ENCODE measurements at regions not wholly inside any gene's neighbourhood (a gene's known extent, or its start where the extent isn't known, plus 50 kb on each side); places are given as distances from the start of the nearest gene placed in this dataset.

DNA sequence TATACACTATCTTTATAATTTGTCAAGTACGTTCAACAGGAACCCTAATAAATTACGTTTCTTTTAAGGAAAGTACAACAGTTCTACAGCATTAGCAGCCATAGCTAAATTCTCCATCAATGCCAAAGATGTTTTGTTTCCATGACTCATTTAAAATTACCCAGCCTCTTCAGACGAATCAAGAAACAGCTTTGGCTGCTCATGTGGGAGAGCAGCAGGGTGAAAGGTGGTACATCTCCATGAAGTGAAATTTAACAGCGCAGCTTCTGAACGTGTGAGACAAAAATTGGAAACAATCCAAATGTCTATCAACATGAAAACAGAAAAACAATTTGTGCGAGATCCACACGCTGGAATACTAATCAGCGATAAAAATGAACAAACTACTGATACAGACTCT is 327.3 kb upstream of the CDH6 start (continued):
- TF ChIP-seq ZNF331 (CRISPR knock-in tag; IDR thresholded peaks at IDR 0.05; ENCODE audit: low read depth) (no peak), STAT1 (IDR thresholded peaks at IDR 0.05; ENCODE audit: unreplicated experiment) (no peak), NANOG (IDR thresholded peaks at IDR 0.05; ENCODE audit: borderline replicate concordance) (no peak), EZH2phosphoT487 (IDR thresholded peaks at IDR 0.05; ENCODE audit: unreplicated experiment) (no peak), CREB1 (CRISPR knock-in tag; IDR thresholded peaks at IDR 0.05; ENCODE audit: low read depth) (no peak)
- TF ChIP-seq, protein P1, sequence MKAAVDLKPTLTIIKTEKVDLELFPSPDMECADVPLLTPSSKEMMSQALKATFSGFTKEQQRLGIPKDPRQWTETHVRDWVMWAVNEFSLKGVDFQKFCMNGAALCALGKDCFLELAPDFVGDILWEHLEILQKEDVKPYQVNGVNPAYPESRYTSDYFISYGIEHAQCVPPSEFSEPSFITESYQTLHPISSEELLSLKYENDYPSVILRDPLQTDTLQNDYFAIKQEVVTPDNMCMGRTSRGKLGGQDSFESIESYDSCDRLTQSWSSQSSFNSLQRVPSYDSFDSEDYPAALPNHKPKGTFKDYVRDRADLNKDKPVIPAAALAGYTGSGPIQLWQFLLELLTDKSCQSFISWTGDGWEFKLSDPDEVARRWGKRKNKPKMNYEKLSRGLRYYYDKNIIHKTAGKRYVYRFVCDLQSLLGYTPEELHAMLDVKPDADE (IDR thresholded peaks at IDR 0.05), result no peak
- TF ChIP-seq, protein P2, sequence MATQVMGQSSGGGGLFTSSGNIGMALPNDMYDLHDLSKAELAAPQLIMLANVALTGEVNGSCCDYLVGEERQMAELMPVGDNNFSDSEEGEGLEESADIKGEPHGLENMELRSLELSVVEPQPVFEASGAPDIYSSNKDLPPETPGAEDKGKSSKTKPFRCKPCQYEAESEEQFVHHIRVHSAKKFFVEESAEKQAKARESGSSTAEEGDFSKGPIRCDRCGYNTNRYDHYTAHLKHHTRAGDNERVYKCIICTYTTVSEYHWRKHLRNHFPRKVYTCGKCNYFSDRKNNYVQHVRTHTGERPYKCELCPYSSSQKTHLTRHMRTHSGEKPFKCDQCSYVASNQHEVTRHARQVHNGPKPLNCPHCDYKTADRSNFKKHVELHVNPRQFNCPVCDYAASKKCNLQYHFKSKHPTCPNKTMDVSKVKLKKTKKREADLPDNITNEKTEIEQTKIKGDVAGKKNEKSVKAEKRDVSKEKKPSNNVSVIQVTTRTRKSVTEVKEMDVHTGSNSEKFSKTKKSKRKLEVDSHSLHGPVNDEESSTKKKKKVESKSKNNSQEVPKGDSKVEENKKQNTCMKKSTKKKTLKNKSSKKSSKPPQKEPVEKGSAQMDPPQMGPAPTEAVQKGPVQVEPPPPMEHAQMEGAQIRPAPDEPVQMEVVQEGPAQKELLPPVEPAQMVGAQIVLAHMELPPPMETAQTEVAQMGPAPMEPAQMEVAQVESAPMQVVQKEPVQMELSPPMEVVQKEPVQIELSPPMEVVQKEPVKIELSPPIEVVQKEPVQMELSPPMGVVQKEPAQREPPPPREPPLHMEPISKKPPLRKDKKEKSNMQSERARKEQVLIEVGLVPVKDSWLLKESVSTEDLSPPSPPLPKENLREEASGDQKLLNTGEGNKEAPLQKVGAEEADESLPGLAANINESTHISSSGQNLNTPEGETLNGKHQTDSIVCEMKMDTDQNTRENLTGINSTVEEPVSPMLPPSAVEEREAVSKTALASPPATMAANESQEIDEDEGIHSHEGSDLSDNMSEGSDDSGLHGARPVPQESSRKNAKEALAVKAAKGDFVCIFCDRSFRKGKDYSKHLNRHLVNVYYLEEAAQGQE (IDR thresholded peaks at IDR 0.05; ENCODE audit: unreplicated experiment), result no peak

DNA sequence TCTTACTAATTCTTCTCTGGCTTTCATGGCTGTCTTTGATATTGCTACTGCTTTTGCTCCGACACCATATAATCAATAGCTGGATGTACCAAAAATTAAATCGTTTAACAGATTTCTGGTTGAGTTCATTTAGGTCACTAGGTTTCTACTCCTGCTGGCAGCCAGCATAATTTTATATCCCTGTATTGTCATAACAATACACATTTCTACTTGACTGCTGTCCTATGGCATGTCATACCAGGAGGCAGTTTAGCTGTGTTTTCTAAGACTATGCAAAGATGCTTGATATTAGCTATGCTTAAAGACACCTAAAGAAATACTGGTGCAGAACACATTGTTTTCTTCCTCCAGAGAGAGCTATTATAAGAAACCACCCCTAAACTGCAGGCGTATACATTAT is 337.2 kb upstream of the CDH6 start:
- Histone ChIP-seq H3K9me2 (ENCODE audit: insufficient read depth) (no peaks in the 10 kb centered on the region), H3K27me3 (ENCODE audit: insufficient read depth) (no peaks in the 10 kb centered on the region), H3K79me2 (replicated peaks; ENCODE audit: insufficient read depth) (no peaks in the 10 kb centered on the region), H4K20me1 (replicated peaks; ENCODE audit: insufficient read depth) (no peaks in the 10 kb centered on the region), H3K4me2 (no peak overlapping the region), H2AFZ (no peak overlapping the region), H3K4me3 (no peak overlapping the region), H3K36me3 (ENCODE audit: insufficient read depth) (no peaks in the 10 kb centered on the region), H3K27ac (ENCODE audit: low read depth) (no peak overlapping the region), H3F3A (replicated peaks; ENCODE audit: low read depth) (no peaks in the 10 kb centered on the region), H3K4me1 (ENCODE audit: insufficient read depth) (no peaks in the 10 kb centered on the region)
- Mint-ChIP-seq H3K4me3 (no peak overlapping the region), H3K4me1 (no peaks in the 10 kb centered on the region), H3K36me3 (ENCODE audit: low read depth) (no peaks in the 10 kb centered on the region), H3K27me3 (ENCODE audit: insufficient read depth, low read depth, poor library complexity) (no peaks in the 10 kb centered on the region), H3K9me3 (no peaks in the 10 kb centered on the region), H3K27ac (no peak overlapping the region)
- ATAC-seq (no peak), DNase-seq (ENCODE audit: low spot score) (no peak)
- TF ChIP-seq CREB1 (CRISPR knock-in tag; IDR thresholded peaks at IDR 0.05; ENCODE audit: low read depth), result no peak
- TF ChIP-seq ZNF331 (CRISPR knock-in tag; IDR thresholded peaks at IDR 0.05; ENCODE audit: low read depth), result no peak
- TF ChIP-seq STAT1 (IDR thresholded peaks at IDR 0.05; ENCODE audit: unreplicated experiment), result no peak
- TF ChIP-seq POLR2AphosphoS5 (IDR thresholded peaks at IDR 0.05; ENCODE audit: low read depth), result no peak
- no peak for TF ChIP-seq JUNB (IDR thresholded peaks at IDR 0.05; ENCODE audit: unreplicated experiment)
- TF ChIP-seq, protein P3, sequence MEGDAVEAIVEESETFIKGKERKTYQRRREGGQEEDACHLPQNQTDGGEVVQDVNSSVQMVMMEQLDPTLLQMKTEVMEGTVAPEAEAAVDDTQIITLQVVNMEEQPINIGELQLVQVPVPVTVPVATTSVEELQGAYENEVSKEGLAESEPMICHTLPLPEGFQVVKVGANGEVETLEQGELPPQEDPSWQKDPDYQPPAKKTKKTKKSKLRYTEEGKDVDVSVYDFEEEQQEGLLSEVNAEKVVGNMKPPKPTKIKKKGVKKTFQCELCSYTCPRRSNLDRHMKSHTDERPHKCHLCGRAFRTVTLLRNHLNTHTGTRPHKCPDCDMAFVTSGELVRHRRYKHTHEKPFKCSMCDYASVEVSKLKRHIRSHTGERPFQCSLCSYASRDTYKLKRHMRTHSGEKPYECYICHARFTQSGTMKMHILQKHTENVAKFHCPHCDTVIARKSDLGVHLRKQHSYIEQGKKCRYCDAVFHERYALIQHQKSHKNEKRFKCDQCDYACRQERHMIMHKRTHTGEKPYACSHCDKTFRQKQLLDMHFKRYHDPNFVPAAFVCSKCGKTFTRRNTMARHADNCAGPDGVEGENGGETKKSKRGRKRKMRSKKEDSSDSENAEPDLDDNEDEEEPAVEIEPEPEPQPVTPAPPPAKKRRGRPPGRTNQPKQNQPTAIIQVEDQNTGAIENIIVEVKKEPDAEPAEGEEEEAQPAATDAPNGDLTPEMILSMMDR (conservative IDR thresholded peaks at IDR 0.05; ENCODE audit: low read depth in 2 of 2), result no peak
- TF ChIP-seq ZNF114 (CRISPR knock-in tag; IDR thresholded peaks at IDR 0.05), result no peak

Measured in GM23338 (cell line).